Coronary artery (tissue), 2 donors: ENCODE measurements at regions not wholly inside any gene's neighbourhood (a gene's known extent, or its start where the extent isn't known, plus 50 kb on each side); places are given as distances from the start of the nearest gene placed in this dataset.

Experiments
- DNase-seq: peaks from one replicate; pipeline ENCODE4 v3.0.0-alpha.2; 2017; ENCODE audit warnings: low spot score
- H3K27ac ChIP-seq, 2 donors: fragments of 200-600 bp; sonication (generic); one replicate each; pipeline ENCODE4 v1.5.1; 2016 to 2019
- H3K4me3 ChIP-seq: fragments of 200-600 bp; sonication (generic); 2 replicates; pipeline ENCODE4 v1.5.1; 2016; ENCODE audit warnings: mild to moderate bottlenecking, moderate library complexity
- CTCF ChIP-seq: fragments of 200-600 bp; sonication (generic); IDR thresholded peaks from one replicate; pipeline ENCODE4 v1.5.1; 2019; ENCODE audit warnings: antibody characterized with exemption

DNA sequence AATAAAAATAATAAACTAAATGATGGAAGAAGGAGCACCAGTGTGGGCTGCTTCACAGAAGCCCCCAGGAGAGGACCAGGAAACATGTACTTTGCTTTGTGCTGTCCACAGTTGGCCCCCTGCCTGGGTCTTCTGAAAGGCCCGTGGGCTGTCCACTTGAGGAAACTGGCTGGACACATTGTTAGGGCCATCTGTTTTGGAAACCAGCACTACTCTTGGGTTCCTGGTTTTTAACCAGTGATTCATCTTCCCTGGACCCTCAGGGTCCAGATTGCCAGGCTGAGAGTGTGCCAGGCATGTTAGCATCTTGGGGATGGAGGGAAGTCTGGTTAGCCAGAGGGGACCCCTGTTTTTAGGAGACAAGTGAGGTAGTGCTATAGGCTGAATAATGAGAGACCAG, 297.2 kb upstream of the C2CD4B start:
- H3K27ac ChIP-seq: peak overlapping the region in 1 of 2 donors; percentile 57
- TF ChIP-seq CTCF: no peak

GRCh38 chr15:62462721-62463120, 297.6 kb upstream of the C2CD4B start:
- Histone ChIP-seq H3K27ac (peak overlapping the region in 1 of 2 donors; percentile 57), H3K4me3 (no peak overlapping the region)
- no peak for DNase-seq
- no peak for TF ChIP-seq CTCF

More for the DNA sequence above, 297.2 kb upstream of the C2CD4B start:
- no peak overlapping the region for H3K4me3 ChIP-seq
- DNase-seq: no peak

GRCh38 chr15:62464705-62465104, 299.6 kb upstream of the C2CD4B start:
- no peak for DNase-seq
- TF ChIP-seq CTCF: no peak
- no peak overlapping the region for H3K27ac ChIP-seq
- H3K4me3 ChIP-seq: no peak overlapping the region

DNA sequence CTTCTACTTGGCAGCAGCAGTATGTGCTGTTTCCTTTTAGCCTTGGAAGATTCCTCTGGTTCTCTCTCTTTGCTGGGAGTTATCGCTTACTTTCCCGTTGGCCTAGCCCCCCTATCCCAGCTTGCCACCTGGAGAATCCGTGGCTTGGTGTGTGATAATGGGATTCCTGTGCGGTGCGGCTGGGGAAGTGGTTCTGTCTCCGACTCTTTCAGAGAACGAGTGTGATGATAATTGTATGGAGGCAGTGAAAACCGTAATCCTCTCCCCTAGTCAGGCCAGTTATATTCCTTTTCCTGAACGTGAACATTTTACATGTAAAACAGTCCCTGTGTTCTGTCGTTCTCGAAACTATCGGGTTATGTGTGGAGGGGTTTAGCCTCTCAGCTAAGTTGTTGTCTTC, 300.1 kb upstream of the C2CD4B start:
- no peak for DNase-seq
- no peak overlapping the region for H3K27ac ChIP-seq
- H3K4me3 ChIP-seq: no peak overlapping the region
- no peak for TF ChIP-seq CTCF

DNA sequence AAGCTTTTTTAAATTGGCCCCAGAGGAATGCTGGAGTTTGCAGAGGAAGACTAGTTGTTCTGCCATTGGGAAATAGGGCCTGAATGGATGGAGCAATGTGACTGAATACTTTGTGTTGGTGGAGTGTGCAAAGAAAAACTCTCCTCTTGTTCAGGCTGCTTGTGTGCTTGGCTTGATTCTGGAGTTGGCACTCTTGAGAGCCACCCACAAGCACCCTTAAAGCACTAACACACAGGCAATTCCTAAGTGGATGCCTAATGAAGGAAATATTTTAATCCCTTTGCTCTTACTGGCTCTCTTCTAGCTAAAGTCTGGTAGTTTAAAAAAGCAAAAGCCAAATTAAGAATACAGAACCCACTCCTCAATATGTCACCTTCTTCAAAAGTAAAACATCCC, 304.4 kb upstream of the C2CD4B start:
- Histone ChIP-seq H3K4me3 (no peak overlapping the region), H3K27ac (peak overlapping the region; percentile 70 to 92)
- TF ChIP-seq CTCF: no peak
- no peak for DNase-seq

DNA sequence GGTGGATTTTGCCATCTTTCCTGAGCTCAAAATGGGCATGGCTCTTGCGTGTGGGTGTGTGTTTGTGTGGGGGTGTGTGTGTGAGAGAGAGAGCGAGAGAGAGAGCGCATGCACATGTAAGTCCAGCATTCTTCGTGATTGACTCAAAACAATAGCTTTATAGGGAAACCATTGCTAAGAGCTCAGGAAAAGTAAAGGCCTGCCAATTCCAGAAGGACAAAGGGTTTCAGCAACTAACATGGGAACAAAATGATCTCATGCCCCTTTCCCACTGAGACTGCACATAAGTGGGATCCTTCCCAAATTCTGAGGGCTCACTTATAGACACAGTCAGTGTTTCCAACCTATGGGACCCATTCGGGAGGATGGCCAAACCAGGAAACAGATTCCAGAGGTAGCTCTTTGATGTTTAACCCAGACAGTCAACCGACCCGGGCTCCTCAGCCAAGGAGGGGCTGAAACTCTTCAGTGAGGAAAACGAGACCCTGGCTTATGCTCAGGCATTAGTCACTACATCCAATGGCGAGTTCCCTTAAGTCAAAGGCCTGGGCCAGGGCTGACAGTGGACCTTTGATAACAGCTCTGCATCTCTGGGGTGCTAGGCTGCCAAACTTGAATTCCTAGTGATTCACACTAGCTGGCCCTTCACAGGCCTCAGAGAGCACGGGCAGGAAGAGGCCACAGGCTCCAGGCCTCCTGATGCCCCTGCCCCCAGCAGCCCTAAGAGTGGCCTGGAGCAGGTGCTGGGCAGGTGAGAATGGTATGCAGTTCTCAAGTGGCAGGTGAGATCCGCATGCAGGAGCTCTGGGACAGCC, 305.0 kb upstream of the C2CD4B start:
- no peak for DNase-seq
- Histone ChIP-seq H3K4me3 (peak overlapping the region; percentile 25), H3K27ac (peak overlapping the region; percentile 70 to 92)
- no peak for TF ChIP-seq CTCF

DNA sequence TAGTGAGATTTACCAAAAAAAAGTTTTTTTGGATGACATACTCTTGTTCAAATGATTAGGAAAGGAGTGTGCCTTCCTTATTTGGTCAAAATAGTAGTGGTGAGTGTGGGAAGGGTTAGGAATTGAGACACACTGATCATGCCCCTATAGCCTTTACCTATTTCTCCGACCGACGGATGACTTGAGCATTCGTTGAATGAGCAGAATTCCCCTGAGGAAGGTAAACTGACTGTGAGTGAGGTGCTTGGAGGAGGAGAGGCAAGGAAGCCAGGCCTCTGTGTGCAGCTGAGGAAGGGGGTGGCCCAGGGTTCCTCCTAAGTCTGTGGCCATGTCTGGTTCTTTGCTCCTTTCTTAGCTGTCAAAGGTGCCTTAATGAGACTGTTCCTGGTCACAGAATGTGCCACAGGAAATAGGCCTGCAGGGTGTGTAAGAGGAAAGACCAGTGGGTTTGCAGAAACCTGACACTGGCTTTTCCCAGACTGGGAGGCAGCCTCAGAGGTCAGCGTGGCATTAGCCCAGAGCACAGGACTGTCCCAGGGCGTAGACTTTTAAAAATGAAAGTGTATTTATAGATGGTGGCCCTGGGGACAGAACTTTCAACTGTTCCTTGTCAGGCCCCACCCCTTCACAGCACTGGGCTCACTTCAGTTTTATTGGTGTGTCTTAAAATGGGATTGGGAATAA, 307.7 kb upstream of the C2CD4B start:
- H3K4me3 ChIP-seq: no peak overlapping the region
- H3K27ac ChIP-seq: peak overlapping the region; percentile 49 to 92
- TF ChIP-seq CTCF: no peak
- DNase-seq: no peak
